GM12873 (cell line): ENCODE measurements at regions not wholly inside any gene's neighbourhood (a gene's known extent, or its start where the extent isn't known, plus 50 kb on each side); places are given as distances from the start of the nearest gene placed in this dataset.

Experiments used
- TF ChIP-seq, protein P1 (sequence below): IDR thresholded peaks from 2 replicates; pipeline ENCODE4 v1.5.1; 2012; ENCODE audit warnings: low read depth, mild to moderate bottlenecking, moderate library complexity, low read length, control low read depth; ENCODE audit not compliant: insufficient read depth; ENCODE audit errors: missing control alignments

DNA sequence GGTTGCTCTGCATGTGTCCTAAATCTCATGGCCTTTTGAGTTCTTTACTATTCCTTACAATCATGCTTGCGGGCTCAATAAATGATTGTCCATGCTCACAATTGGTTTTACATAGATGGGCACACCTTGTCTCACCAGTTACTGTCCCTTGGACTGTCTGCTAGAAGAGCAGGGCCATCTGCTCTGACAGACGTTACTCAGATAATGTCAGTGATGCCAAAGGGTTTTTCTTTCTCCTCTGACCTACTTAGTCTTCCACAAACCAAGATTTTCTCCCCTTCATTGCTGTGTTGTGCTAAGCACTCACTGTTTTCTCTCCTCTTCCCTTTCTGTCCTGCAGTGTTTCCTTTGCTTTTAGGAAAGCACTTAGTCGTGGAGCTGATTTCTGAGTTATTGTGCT, 562.3 kb downstream of the KIF4B start:
- TF ChIP-seq, protein P1, sequence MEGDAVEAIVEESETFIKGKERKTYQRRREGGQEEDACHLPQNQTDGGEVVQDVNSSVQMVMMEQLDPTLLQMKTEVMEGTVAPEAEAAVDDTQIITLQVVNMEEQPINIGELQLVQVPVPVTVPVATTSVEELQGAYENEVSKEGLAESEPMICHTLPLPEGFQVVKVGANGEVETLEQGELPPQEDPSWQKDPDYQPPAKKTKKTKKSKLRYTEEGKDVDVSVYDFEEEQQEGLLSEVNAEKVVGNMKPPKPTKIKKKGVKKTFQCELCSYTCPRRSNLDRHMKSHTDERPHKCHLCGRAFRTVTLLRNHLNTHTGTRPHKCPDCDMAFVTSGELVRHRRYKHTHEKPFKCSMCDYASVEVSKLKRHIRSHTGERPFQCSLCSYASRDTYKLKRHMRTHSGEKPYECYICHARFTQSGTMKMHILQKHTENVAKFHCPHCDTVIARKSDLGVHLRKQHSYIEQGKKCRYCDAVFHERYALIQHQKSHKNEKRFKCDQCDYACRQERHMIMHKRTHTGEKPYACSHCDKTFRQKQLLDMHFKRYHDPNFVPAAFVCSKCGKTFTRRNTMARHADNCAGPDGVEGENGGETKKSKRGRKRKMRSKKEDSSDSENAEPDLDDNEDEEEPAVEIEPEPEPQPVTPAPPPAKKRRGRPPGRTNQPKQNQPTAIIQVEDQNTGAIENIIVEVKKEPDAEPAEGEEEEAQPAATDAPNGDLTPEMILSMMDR, result no peak

DNA sequence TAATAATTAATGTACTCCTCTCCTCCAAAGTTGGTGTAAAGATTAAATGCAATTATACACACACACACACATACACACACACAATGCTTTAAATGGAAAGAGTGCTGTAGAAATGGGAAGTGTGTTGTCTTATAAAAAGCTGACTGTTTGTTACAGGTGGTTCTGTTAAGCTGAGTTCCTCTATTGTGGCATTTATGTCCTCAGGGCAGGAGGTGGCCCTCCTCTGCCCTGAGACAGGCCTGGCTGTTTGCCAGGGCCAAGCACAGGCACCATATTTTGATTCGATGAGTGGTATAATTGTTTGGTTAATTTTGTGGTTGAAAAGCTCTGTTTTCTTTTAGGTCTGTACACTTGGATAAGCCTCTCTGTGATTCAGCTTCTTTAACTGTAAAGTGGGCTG, 573.9 kb downstream of the KIF4B start:
- TF ChIP-seq, protein P1, result no peak

DNA sequence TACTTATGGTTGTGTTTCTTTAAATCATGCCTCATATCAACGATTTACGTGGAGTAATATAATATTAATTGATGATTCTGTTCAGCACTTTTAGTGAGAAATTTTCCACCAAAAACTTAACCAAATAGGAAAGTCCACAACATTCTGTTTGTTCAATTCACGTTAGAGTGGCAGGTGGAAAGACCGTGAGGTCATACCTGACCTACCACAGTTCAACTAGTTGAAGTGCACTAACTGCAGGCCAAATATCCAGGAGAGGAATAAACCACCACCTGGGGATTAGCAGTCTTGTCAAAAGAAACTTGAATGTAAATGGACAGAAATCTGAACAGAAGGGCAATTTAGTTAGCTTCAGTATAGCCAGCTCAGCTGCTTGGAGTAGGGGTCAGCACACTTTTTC, 577.7 kb downstream of the KIF4B start:
- TF ChIP-seq, protein P1, result no peak

DNA sequence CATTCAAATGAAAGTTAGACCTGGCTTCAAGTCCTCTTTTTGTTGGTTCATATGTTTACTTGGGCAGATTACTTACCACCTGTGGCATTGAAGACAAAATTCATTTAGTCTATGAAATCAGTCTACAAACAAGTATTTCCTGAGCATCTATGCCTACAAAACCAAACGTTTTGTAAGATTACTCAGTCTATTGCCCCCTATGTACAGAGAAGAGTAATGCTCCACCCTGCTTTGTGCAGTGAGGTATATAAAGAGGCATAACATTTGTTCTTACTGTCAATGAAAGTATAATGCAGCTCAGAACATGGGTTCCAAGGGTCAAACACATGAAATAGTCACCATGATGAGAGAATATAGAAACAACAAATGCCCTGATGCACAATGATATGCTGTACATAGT, 580.7 kb downstream of the KIF4B start:
- TF ChIP-seq, protein P1, result peak; percentile 31

DNA sequence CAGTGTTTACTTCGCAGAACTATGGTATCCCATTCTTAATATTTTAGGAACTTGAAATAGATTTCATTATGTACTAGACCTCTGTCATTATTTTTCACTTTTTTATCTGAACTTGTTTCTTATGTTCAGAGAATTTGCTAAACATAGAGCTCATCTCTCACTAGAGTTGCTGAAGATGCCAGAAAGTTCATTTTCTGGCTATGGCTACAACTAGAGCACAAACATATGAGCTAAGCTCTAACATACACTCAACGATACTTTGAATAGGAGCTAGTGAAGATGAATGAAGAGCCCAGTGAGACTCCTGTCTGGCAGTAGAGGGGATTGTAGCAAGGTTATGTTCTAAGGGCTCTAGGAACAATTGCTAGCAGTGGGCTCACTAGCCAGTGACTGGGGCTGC, 582.2 kb downstream of the KIF4B start:
- TF ChIP-seq, protein P1, result no peak

DNA sequence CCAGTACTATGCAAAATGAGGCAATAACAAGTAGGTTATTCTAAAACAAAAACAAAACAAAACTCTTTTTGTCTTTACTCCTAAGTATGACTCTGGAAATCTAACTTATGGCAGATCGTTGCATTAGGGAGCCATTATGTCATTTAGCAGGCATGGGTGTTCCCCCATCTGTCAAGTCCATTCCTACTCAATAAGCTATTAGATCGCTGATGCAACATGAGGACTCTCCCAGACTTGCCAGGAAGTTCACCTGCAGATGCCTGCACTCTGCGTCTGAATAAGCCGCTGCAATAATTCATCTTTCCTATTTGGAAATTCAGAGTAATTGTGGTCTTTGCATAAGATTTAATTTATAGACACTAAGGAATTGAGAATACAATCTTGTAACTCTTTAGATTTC, 585.0 kb downstream of the KIF4B start:
- TF ChIP-seq, protein P1, result no peak

DNA sequence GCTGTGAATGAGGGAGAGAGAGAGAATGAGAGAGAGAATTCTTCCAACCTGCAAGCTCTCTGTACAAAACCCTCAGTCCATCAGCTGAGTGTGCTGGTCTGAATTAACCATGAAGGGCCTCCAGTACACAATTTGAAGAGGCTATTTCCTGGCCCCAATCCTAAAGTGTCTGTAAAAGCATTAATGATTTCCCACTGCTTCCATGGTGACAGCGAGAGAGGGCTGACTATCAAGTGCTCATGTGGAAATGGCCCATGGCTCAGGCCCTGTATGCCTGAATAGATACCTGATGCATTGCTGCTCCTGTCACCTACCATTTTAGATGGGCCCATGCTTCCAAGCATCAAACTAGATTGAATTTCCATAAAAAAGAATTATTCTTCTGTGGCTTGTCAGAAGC, 592.4 kb downstream of the KIF4B start:
- TF ChIP-seq, protein P1, result no peak
